Endothelial cell of umbilical vein (primary cell): ENCODE measurements at regions not wholly inside any gene's neighbourhood (a gene's known extent, or its start where the extent isn't known, plus 50 kb on each side); places are given as distances from the start of the nearest gene placed in this dataset.

ENCODE experiments used
- BruUV-seq: library from RNA; stranded (reverse); fragments of 400-500 nt; replicated peaks from 2 replicates; lab custom pipeline; 2021; lab: Mats Ljungman, UMichigan
- CTCF ChIA-PET: fragments of 300-600, 350-600 bp; sonication (Branson Sonifier 250); formaldehyde crosslinking; loops from one replicate; lab custom pipeline; 2021; ENCODE audit warnings: antibody characterized with exemption, inconsistent platforms; lab: Charles Lee
- POLR2A ChIA-PET: fragments of 300-600, 350-600 bp; sonication (Branson Sonifier 250); formaldehyde crosslinking; loops from one replicate; lab custom pipeline; 2021; ENCODE audit warnings: antibody characterized with exemption, inconsistent platforms; lab: Charles Lee
- DNase-seq: peaks from one replicate; pipeline ENCODE4 v3.0.0-alpha.2; 2011; ENCODE audit warnings: low read depth, low spot score
- FAIRE-seq: peaks from 2 replicates; lab custom pipeline; 2011; peaks lifted over from hg19 to GRCh38; lab: Jason Lieb, UNC
- H2AFZ ChIP-seq: 2 replicates; pipeline ENCODE4 v1.6.0; 2012; ENCODE audit warnings: low read depth, low read length, control low read depth, inconsistent platforms
- H3K27ac ChIP-seq: 2 replicates; pipeline ENCODE4 v1.5.1; 2011; ENCODE audit warnings: low read depth, mild to moderate bottlenecking, control low read depth, low read length, moderate library complexity; ENCODE audit not compliant: insufficient read depth
- H3K27me3 ChIP-seq, 2 experiments: 2 replicates each; pipeline versions ENCODE4 v1.6.0 to v1.6.1; 2011; ENCODE audit warnings: low read length in 2 of 2, mixed read lengths in 1 of 2; ENCODE audit not compliant: control insufficient read depth in 2 of 2, insufficient read depth in 2 of 2
- H3K36me3 ChIP-seq, 2 experiments: 2 replicates in 1 of 2; 3 replicates in 1 of 2; pipeline ENCODE4 v1.5.1; 2011; ENCODE audit warnings: low read length in 2 of 2, mild to moderate bottlenecking in 1 of 2, moderate library complexity in 1 of 2; ENCODE audit not compliant: control insufficient read depth in 2 of 2, insufficient read depth in 2 of 2; ENCODE audit errors: extremely low read depth in 1 of 2
- H3K4me1 ChIP-seq: 3 replicates; pipeline ENCODE4 v1.5.1; 2011; ENCODE audit warnings: mild to moderate bottlenecking, low read length; ENCODE audit not compliant: control insufficient read depth, insufficient read depth; ENCODE audit errors: extremely low read depth
- H3K4me2 ChIP-seq: 2 replicates; pipeline ENCODE4 v1.6.1; 2011; ENCODE audit warnings: low read length, control low read depth, mixed read lengths; ENCODE audit not compliant: insufficient read depth
- H3K4me3 ChIP-seq, 3 experiments: fragments of 200-600 bp in 1 of 3; sonication (generic), shearing (Covaris generic) in 1 of 3; replicated peaks in 1 of 3; 2 replicates each; pipeline ENCODE4 v1.5.1; 2011 to 2016; ENCODE audit warnings: control low read depth in 3 of 3, low read length in 3 of 3, mild to moderate bottlenecking in 2 of 3, inconsistent platforms in 1 of 3, low read depth in 1 of 3, moderate library complexity in 1 of 3; ENCODE audit not compliant: insufficient read depth in 1 of 3
- H3K79me2 ChIP-seq: 2 replicates; pipeline ENCODE4 v1.6.0; 2012; ENCODE audit warnings: low read length, inconsistent platforms; ENCODE audit not compliant: control insufficient read depth, insufficient read depth
- H3K9ac ChIP-seq: replicated peaks from 2 replicates; pipeline ENCODE3; 2011; ENCODE audit warnings: low read length, control low read depth; ENCODE audit not compliant: insufficient read depth; ENCODE audit errors: extremely low read depth
- H3K9me1 ChIP-seq: replicated peaks from 3 replicates; pipeline ENCODE4 v1.6.0; 2011; ENCODE audit warnings: mild to moderate bottlenecking, low read length; ENCODE audit not compliant: control insufficient read depth, insufficient read depth; ENCODE audit errors: extremely low read depth
- H3K9me3 ChIP-seq: replicated peaks from 2 replicates; pipeline ENCODE4 v1.5.1; 2012; ENCODE audit warnings: low read length, inconsistent platforms; ENCODE audit not compliant: control insufficient read depth, insufficient read depth
- H4K20me1 ChIP-seq: replicated peaks from 2 replicates; pipeline ENCODE3; 2011; ENCODE audit warnings: mild to moderate bottlenecking, low read length; ENCODE audit not compliant: control insufficient read depth, insufficient read depth; ENCODE audit errors: extremely low read depth
- EZH2 ChIP-seq: IDR thresholded peaks from 2 replicates; pipeline ENCODE4 v1.6.1; 2012; ENCODE audit warnings: borderline replicate concordance, low read depth, mild to moderate bottlenecking, moderate library complexity, low read length, inconsistent platforms; ENCODE audit not compliant: severe bottlenecking
- FOS ChIP-seq: IDR thresholded peaks from 2 replicates; pipeline ENCODE4 v1.6.1; 2011; ENCODE audit warnings: mild to moderate bottlenecking, low read length, moderate library complexity, borderline replicate concordance; ENCODE audit not compliant: insufficient read depth
- GATA2 ChIP-seq: IDR thresholded peaks from 2 replicates; pipeline ENCODE4 v1.7.0; 2011; ENCODE audit warnings: low read depth, mild to moderate bottlenecking, moderate library complexity, mixed read lengths, low read length; ENCODE audit not compliant: insufficient read length, insufficient read depth
- JUN ChIP-seq: IDR thresholded peaks from 2 replicates; pipeline ENCODE4 v1.6.1; 2011; ENCODE audit warnings: borderline replicate concordance, low read depth; ENCODE audit not compliant: insufficient read length, insufficient read depth
- MYC ChIP-seq: IDR thresholded peaks from one replicate; pipeline ENCODE4 v1.6.1; 2011; ENCODE audit warnings: mild to moderate bottlenecking, low read depth, low read length
- POLR2A ChIP-seq: IDR thresholded peaks from 2 replicates; pipeline ENCODE4 v1.6.1; 2012; ENCODE audit warnings: low read depth, mild to moderate bottlenecking, control low read depth, low read length
- POLR2AphosphoS5 ChIP-seq: IDR thresholded peaks from 2 replicates; pipeline ENCODE4 v1.6.1; 2012; ENCODE audit warnings: low read depth, mild to moderate bottlenecking, control low read depth, low read length, moderate library complexity; ENCODE audit not compliant: insufficient read depth
- dilution Hi-C: fragments of 300-500 bp; cut with MboI; formaldehyde crosslinking; loops from one replicate; pipeline ENCODE4 v1.15.0; 2019; ENCODE audit warnings: low sequenced_read_pairs; ENCODE audit not compliant: extremely low pct_ligation_motif_present
- intact Hi-C: fragments of 100-400 bp; cut with micrococcal nuclease; formaldehyde crosslinking; loops from one replicate; pipeline ENCODE4 v1.10.0; 2022
- TF ChIP-seq, protein P1 (sequence below), 2 donors: IDR thresholded peaks; 1 replicate in 1 of 2; 2 replicates in 1 of 2; pipeline ENCODE4 v1.5.1; 2011; ENCODE audit warnings: low read length in 2 of 2, mild to moderate bottlenecking in 2 of 2, moderate library complexity in 2 of 2, control low read depth in 1 of 2, inconsistent platforms in 1 of 2, low read depth in 1 of 2; ENCODE audit not compliant: insufficient read depth in 1 of 2; ENCODE audit errors: extremely low read depth in 1 of 2
- TF ChIP-seq, protein P2 (sequence below): IDR thresholded peaks from 2 replicates; pipeline ENCODE4 v1.6.1; 2011; ENCODE audit not compliant: insufficient read depth, insufficient read length

DNA sequence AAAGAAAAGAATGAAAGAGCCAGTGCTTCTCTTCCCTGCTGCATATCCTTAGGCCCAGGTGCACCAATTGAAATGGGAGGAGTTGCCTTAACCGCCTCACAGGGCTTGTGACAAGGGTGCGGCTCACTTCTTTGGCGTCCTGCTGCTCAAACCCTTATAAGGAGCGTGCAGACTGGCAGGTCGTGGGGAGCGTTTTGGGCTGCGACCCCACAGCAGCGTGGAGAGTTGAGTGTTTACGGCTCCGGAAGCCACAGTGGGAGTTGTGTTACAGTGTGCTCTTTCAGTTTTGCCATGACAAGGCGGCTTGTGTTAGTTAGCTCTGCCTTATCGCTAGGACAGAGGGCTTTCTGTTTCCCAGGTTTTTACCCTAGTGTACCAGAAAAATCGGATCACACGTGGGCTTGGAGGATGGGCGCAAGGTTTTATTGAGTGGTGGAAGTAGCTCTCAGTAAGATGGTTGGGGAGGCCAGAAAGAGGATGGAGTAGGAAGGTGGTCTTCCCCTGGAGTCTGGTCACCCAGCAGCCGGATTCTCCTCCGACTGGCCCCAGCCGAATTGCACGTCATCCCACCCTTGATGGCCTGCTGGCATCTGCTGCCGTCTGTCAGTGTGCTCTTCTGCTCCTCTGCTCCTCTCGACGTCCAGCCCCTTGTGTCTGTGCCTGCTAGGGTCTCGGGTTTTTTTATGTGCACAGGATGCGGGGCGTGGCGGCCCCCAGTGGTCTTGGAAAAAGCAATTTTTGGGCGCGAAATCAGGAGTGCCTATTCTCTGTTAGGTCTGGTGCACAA, 718.9 kb downstream of the ARAP2 start:
- FAIRE-seq = no peak
- no peaks in the 10 kb centered on the region for H3K9me1 ChIP-seq
- intact Hi-C loops = no loop called here
- ChIA-PET CTCF (no interaction called here), POLR2A (no interaction called here)
- DNase-seq = no peak
- no TSS peak for BruUV-seq
- H3K9me3 ChIP-seq = peaks cover 1% of the 10 kb centered on the region
- H3K79me2 ChIP-seq = no peaks in the 10 kb centered on the region
- H3K4me2 ChIP-seq = no peak overlapping the region
- H3K4me1 ChIP-seq = no peaks in the 10 kb centered on the region
- no peak overlapping the region for H3K27ac ChIP-seq
- no peaks in the 10 kb centered on the region for H3K27me3 ChIP-seq
- dilution Hi-C loops = no loop called here
- no peak overlapping the region for H3K9ac ChIP-seq
- H4K20me1 ChIP-seq = no peaks in the 10 kb centered on the region
- no peak overlapping the region for H2AFZ ChIP-seq
- H3K36me3 ChIP-seq = no peaks in the 10 kb centered on the region
- TF ChIP-seq MYC (no peak), EZH2 (no peak), FOS (no peak), POLR2A (no peak), JUN (no peak), POLR2AphosphoS5 (no peak), GATA2 (no peak)
- TF ChIP-seq, protein P1, sequence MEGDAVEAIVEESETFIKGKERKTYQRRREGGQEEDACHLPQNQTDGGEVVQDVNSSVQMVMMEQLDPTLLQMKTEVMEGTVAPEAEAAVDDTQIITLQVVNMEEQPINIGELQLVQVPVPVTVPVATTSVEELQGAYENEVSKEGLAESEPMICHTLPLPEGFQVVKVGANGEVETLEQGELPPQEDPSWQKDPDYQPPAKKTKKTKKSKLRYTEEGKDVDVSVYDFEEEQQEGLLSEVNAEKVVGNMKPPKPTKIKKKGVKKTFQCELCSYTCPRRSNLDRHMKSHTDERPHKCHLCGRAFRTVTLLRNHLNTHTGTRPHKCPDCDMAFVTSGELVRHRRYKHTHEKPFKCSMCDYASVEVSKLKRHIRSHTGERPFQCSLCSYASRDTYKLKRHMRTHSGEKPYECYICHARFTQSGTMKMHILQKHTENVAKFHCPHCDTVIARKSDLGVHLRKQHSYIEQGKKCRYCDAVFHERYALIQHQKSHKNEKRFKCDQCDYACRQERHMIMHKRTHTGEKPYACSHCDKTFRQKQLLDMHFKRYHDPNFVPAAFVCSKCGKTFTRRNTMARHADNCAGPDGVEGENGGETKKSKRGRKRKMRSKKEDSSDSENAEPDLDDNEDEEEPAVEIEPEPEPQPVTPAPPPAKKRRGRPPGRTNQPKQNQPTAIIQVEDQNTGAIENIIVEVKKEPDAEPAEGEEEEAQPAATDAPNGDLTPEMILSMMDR (IDR thresholded peaks at IDR 0.05; ENCODE audit: extremely low read depth in 1 of 2, insufficient read depth in 1 of 2, low read depth in 1 of 2, low read length in 2 of 2) = no peak
- TF ChIP-seq, protein P2, sequence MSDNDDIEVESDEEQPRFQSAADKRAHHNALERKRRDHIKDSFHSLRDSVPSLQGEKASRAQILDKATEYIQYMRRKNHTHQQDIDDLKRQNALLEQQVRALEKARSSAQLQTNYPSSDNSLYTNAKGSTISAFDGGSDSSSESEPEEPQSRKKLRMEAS = no peak
- no peak overlapping the region for H3K4me3 ChIP-seq
